HG02759 (cell line): ENCODE measurements at regions not wholly inside any gene's neighbourhood (a gene's known extent, or its start where the extent isn't known, plus 50 kb on each side); places are given as distances from the start of the nearest gene placed in this dataset.
A peak's percentile ranks its signal among the peaks of the same experiment; 100 is the strongest.
"Not testable (repeated sequence)": the region's sequence is repeated elsewhere in the genome, so short reads cannot be mapped to it uniquely, and the experiment has no call there.

ENCODE experiments used
- ATAC-seq: cut with Tn5 transposase; IDR thresholded peaks from one replicate; pipeline ENCODE4 v1.9.1; 2021; ENCODE audit warnings: mild to moderate bottlenecking, moderate library complexity; ENCODE audit not compliant: unreplicated experiment

- not testable (repeated sequence) for ATAC-seq
Observed at GRCh38 chr7:131938788-131939187, 382.4 kb upstream of the PODXL start.

DNA sequence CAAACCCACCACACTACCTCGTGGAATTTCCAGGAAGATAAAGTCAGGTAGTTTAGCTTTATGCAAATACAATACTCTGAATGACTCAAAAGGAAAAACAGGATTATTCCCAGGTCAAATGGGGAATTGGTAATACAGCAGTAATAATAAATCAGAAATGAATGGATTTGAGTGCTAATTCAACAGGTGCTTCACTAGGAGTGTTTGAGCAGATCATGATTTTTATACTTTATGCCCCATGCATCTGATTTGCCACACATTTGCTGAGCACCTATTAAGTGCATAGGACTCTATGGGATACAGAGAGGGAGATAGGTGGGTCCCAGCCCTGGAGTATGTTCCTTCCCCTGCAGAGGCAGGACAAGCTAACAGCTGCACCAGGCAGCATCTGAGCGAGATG is 381.4 kb upstream of the PODXL start:
- no peak for ATAC-seq

GRCh38 chr7:131935180-131935579 is 378.8 kb upstream of the PODXL start:
- ATAC-seq = no peak

GRCh38 chr7:131934452-131934851 is 378.0 kb upstream of the PODXL start:
- ATAC-seq = no peak

GRCh38 chr7:131933751-131934289 is 377.4 kb upstream of the PODXL start:
- ATAC-seq = no peak

GRCh38 chr7:131933219-131933618 is 376.8 kb upstream of the PODXL start:
- ATAC-seq = not testable (repeated sequence)

- no peak for ATAC-seq
Observed at GRCh38 chr7:131932271-131932670, 375.8 kb upstream of the PODXL start.

- ATAC-seq = no peak
Observed at GRCh38 chr7:131931370-131931769, 374.9 kb upstream of the PODXL start.

DNA sequence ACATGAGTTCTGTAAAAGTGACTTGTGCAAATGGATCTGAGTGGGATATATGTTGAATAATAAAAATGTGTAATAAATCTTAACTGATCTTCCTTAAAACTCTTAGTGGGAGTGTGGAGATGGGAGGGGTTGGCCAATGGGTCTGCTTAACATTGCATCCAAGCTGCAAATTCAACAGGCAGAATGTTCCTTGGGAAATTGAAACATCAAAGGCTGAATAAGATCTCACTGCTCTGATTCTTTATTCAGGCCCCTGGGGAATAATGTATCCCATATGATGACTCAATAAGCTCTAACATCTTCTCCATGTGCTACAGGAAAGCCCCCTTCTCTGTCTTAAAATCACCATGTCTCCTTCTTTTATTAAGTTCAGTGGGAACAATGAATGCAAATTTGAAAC is 373.2 kb upstream of the PODXL start:
- ATAC-seq = no peak

- no peak for ATAC-seq
Observed at GRCh38 chr7:131927770-131928423, 371.5 kb upstream of the PODXL start.

DNA sequence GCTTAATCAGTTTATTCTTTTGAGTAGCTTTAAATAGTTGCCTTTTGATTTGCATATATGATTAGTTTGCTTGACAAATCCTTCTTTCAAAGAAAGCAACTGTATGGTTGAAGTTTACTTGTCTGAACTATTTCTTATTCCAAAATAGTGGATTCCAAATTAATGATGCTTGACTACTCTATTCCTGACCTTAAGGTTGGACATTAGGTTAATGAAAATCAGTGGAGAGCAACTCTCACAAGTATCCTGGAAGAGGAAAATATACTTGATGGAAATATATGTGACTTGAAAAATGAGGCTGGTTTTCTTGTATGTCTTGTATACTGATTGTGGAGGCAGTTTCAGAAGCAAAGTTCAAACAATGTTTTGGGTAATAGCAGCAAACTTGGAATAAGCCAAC is 369.2 kb upstream of the PODXL start:
- no peak for ATAC-seq

GRCh38 chr7:131924857-131925256 is 368.4 kb upstream of the PODXL start:
- no peak for ATAC-seq

- ATAC-seq = not testable (repeated sequence)
Observed at GRCh38 chr7:131922948-131923347, 366.5 kb upstream of the PODXL start.

DNA sequence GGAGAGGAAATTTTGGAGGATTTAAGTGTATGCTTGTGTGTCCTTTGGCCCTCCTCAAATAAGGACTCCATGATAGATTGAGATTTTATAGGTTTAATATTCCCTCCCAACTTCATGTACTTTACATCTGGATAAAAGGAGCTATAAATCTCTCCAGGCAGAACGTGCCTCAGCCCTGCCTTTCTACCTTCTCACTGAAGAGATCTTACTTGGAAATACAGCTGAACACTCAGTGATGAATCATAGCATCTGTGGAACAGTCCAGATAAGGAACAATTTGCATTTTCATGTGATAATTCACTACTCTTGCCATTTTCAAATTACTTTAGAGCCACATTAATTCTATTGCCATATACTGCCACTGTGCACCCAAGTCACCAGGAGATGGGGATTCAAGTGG is 364.6 kb upstream of the PODXL start:
- ATAC-seq = no peak

- peak; percentile 67 for ATAC-seq
Observed at GRCh38 chr7:131919920-131920709, 363.7 kb upstream of the PODXL start.

DNA sequence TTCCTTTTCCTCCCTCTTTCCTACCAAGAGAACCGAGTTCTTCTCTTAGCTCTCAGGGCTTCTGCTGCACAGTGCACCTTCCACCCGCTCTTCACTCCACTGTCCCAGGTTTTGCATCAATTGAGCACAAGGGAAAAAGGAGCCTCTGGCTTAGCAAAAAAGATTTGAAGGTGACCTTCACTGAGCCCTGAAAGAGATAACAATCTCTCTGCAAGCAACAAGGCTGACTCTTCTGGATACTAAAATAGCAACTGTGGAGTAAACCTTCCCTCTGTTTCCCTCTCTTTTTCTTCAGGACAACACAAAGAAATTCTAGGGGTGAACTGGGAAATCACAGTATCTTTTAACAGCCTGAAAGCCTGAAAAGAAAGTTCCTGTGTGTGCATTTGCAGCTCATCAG is 354.7 kb upstream of the PODXL start:
- no peak for ATAC-seq

- ATAC-seq = no peak
Observed at GRCh38 chr7:131909151-131909768, 352.8 kb upstream of the PODXL start.

GRCh38 chr7:131908714-131909113 is 352.3 kb upstream of the PODXL start:
- ATAC-seq = no peak

DNA sequence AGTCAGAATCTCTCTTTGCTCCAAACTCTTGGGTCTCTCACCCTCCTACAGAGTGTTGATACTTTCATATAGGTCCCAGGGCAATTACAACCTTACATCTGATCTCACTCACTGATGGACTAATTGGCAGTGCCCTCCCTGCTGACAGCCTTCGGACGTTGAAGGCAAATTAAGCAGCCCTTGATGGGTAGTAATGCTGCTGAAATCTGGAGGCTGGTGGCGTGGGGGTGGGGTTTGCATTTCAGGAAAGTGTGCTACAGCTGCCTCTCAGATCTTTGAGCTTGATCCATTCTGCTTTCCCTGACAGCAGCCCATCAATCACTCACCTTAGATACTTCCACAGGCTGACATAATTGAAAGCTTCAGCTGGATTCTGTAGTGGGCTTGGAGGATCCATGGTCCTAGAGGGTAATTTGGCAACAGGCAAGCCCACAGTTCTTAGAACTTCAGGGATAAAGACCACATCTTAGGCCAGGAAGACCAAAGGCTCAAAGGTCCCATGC is 349.1 kb upstream of the PODXL start:
- ATAC-seq = no peak

- ATAC-seq = no peak
Observed at GRCh38 chr7:131904760-131905327, 348.4 kb upstream of the PODXL start.

- ATAC-seq = no peak
Observed at GRCh38 chr7:131903315-131903714, 346.9 kb upstream of the PODXL start.
